Activated CD4-positive, alpha-beta T cell treated with anti-CD3 and anti-CD28 coated beads, Interleukin-2, amount 50 U/mL, for 1 hour (primary cell): ENCODE measurements at regions not wholly inside any gene's neighbourhood (a gene's known extent, or its start where the extent isn't known, plus 50 kb on each side); places are given as distances from the start of the nearest gene placed in this dataset.
A peak's percentile ranks its signal among the peaks of the same experiment; 100 is the strongest.

Experiments
- DNase-seq: peaks from one replicate; pipeline ENCODE4 v3.0.0-alpha.2; 2020

DNA sequence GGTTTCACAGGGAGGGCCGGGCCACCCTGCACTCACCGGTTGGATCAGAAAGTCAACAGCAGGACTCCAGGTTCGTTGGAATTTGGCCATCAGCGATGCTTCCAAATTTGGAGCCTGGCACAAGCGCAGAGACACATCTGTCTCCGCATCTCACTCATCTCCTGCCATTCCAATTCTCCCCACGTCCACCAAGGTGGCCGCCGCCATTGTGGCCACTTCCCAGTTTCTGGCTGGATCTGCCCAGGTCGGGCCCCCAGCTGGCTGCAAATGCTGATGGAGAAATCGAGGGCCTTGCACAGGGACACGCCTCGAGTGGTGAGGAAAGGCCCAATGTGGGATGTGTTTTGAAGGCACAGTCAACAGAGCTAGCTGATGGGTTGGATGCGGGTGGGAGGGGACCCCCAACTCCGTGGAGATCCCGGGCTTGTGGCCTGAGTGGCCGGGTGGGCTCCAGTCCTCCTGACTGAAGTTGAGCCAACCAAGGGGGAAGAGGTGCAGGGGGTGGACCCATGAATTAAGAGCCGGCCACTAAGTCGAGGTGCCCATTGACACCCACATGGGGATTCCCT is 102.7 kb downstream of the CRYAA start:
- no peak for DNase-seq

DNA sequence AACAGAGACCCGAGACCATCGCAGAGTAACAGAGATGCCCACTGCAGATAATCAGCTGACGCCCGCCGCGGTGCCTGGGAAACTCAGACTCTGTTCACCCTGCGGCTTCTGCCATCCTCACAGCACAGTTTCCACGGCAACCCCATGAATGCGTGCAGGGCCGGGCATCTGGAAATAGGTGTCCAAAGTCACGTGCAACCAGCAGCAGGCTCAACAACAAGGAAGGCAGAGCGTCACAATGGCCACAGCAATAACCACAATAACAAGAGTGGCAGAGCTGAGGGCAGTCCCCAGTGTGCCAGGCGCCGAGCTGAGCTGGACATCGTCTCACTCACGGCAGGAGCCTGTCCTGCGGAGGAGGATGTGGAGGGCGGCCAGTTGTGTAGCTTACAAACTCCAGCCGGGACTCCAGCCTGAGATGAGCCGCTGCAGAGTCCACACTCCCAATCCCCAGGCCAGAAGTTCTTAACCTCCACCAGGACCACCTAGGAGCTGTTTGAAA is 102.0 kb downstream of the CRYAA start:
- no peak for DNase-seq

DNA sequence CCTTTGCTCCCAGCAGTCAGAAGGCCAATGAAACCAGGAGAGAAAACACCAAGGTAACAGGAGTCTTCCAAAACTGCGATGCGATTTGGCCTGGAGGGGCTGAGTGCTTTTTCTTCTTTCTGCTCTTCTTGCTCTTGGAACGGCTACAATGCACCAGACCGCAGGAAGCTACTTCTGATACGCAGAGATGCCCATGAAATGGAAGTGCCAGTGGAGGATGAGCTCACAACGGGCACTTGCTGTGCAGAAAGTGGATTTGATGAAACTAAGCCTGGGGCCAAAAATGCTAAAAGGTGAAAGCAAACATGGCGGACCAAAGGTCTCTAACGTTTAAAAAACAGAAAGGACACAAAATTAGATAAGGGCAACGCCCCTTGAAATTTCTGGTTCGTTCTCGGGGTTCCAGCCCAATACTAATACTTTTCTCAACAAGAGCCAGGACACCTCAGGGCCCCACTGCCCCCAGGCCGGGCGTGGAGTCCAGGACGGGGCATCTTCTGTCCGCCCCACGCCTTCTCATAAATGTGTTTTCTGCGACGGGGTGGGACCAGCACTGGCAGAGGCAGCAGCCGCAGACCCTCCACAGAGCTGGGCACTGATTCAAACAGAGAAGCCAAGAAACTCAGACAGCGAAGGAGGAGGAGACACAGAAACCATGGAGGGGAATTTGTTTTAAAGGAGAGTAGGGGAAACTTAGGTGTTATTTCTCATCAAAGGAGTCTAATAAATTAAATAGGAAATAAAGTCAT is 101.3 kb downstream of the CRYAA start:
- DNase-seq, result no peak

DNA sequence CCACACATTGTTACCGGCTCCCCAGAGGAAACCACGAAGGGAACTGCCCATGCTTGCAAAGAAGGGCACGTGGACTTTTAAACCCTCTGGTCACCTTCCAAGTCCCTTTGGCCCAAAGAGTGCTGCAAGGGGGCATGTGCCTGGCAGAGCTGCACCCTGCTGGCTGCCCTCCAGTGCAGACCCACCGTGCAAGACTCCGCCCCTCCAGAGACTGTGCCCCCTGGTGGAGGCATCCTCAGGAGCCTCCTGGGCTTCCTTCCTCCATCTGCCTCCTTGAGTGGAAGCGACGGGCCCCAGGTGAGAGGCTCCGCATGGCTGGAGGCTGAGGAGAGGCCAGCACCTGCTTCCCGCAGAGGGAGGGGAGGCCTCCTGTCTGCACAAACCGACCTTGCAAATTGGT is 100.6 kb downstream of the CRYAA start:
- DNase-seq, result peak; percentile 34

DNA sequence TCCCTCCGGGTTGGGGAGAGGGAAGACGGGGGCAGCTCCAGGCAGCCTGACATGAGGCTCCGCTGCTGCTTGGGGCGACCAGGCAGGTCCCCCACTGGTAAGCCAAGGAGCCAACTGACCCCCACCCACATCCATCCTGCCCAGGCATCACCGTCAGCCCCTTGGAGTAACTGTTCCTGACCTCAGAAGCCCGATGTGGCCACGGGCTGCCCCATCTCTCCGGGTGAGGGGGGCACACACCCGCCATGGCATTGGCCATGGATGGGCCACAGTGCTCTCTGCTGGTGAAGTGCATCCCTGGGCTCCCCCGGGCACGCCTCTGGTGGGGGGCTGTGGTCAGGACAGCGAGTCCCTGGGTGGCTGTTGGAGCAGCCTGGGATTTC is 100.0 kb downstream of the CRYAA start:
- DNase-seq, result no peak

DNA sequence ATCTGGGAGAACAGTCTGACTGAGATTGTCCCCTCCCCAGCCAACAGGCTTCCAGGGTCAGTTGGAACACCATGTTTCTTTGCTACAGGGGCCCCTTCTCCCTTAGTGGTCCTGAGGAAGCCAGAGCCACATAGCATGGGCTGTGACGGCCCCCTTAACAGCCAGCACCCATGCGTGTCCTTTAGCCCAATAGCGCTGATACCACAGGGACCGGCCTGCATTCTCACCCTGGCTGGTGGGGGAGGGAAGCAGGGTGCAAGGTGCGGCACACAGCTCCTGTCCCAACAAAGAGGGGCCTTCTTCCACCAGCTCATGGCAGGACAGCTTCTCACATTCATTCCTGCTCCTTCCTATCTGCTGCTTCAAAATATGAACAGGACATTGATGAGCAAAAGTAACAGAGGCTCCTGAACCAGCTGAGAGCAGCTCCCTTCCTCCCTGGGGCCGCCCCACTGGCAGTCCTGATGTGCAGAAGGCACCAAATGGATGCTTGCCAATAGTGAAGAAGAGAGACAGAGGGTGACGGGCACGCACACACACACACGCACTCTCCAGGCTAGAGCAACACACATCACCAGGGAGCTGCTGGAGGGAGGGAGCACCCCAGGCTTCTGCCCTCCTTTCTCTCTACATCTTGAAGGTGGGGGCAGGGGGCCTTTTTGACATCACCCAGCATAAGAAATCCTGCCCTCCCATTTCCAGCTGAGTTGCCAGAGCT is 99.4 kb downstream of the CRYAA start:
- DNase-seq, result no peak

DNA sequence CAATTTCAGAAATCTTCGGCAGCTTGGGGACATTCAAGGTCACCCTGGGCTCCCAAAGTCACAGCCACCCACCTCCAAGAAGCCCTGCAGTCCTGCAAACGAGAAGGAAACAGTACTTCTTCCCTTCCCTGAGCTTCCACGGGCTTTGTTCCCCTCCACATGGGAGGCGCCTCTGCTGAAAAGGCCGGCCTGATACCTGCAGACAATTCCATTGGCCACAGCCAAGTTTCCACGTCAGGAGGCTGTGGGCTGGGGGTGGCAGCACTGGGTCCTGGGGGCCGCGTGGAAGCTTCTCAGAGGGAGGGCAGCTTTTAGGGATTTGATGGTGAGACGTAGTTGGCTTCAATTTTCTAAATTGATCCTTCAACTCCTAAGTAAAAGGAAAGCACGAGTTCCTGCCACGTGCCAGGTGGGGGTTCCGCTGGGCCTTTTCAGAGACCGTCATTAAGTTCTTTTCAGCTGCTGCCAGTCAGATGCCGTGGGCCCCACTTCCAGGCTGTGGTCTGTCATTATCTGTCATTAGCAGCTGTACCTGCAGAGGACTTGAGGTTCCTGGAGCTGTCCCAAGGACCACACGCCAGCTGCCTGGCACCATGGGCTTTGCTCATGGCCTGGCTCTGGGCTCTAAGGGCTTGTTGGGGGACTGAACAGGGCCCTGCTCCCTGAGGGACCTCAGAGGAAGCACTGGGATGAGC is 98.7 kb downstream of the CRYAA start:
- DNase-seq, result no peak

DNA sequence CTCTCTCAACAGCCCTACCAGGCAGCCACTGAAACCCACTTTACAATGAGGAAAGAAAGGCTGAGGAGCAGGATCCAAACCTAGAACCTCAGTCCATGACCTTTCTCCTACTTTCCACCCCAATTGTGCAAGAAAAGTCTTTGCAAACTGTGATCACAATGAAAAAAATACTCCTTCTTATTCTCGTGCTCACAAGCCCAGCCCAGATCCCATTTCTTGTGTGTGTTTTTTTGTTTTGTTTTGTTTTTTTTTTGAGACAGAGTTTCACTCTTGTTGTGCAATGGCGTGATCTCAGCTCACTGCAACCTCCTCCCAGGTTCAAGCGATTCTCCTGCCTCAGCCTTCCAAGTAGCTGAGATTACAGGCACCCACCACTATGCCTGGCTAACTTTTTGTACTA is 97.7 kb downstream of the CRYAA start:
- no peak for DNase-seq

DNA sequence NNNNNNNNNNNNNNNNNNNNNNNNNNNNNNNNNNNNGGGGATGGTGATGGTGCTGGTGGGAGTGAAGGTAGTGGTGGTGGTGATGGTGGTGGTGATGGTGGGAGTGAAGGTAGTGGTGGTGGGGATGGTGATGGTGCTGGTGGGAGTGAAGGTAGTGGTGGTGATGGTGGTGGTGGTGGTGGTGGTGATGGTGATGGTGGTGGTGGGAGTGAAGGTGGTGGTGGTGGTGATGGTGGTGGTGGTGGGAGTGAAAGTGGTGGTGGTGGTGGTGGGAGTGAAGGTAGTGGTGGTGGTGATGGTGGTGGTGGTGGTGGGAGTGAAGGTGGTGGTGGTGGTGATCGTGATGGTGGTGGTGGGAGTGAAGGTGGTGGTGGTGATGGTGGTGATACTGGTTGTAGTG is 93.6 kb downstream of the CRYAA start:
- DNase-seq, result no peak
